HL-60/S4 (cell line): ENCODE measurements at regions not wholly inside any gene's neighbourhood (a gene's known extent, or its start where the extent isn't known, plus 50 kb on each side); places are given as distances from the start of the nearest gene placed in this dataset.

Experiments
- in situ Hi-C: fragments of 300-500 bp; cut with MboI; formaldehyde crosslinking; loops from 2 replicates; pipeline ENCODE4 v1.14.3; 2022; ENCODE audit warnings: low sequenced_read_pairs

DNA sequence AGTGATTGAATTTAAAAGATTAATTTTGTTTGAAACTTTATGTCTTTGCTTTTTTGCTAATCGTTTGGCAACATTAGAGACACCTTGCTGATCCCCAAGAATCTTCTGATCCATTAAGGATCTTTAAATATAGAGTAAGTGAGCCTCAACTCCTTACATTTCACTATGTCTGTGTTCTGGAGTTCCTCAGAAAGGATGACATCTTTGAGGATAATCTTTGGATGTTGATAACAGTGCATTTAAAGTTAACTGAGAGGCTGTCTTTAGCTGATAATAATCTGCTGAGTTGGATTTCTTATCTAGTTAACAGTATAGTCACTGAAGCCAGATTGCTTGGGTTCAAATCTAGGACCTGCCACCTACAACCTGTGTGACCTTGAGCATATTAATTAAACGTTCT lies 221.6 kb upstream of the EMCN start:
- in situ Hi-C loops, result no loop called here

DNA sequence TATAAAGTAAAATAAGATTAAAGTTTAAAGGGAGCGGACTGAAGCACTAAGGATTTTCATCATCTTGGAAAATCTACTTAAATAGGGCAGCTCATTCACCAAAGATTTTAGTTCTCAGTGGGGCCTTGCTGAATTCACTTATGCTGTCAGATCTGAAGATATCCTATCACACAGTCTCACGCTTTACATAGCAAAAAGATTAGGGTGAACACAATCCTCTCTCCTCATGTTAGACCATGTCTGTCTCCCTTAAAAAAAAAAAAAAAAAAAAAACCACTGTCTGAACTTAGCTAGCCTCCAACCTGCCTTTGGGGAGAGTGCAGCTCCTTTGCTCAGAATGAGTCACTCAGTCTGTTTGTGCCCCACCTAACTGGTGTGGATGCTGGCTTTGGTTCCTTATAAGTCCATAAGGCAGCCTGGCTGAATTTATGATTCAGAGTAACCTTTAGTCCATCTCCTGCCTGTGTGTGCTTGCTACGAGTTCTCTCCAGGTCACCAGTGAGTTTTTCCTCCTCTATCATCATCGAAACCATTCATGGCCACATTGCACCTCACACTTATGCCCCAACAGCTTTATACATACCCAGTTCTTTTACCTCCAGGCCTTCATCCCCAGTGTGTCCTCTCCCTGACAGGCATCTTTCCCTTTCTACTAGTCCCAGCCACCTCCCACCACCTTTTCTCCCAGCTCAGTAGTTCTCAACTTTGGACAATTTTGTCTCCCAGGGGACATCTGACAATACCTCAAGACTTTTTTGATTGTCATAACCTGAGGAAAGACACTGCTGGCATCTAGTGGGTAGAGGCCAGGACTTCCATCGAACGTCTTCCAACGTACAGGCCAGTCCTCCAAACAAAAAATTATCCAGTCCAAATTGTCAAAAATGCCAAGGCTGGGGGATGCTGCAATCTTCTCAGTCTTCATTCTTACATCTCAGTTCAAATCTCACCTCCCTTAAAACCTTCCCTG lies 220.7 kb upstream of the EMCN start:
- in situ Hi-C loops, result no loop called here

GRCh38 chr4:100736641-100737451 lies 219.0 kb upstream of the EMCN start:
- in situ Hi-C loops, result no loop called here

- in situ Hi-C loops, result no loop called here
Measured at GRCh38 chr4:100728861-100729260, 211.0 kb upstream of the EMCN start.

- in situ Hi-C loops, result no loop called here
Measured at GRCh38 chr4:100722866-100723459, 205.1 kb upstream of the EMCN start.

GRCh38 chr4:100722133-100722532 lies 204.3 kb upstream of the EMCN start:
- in situ Hi-C loops, result no loop called here

- in situ Hi-C loops, result no loop called here
Measured at GRCh38 chr4:100721490-100721889, 203.7 kb upstream of the EMCN start.

DNA sequence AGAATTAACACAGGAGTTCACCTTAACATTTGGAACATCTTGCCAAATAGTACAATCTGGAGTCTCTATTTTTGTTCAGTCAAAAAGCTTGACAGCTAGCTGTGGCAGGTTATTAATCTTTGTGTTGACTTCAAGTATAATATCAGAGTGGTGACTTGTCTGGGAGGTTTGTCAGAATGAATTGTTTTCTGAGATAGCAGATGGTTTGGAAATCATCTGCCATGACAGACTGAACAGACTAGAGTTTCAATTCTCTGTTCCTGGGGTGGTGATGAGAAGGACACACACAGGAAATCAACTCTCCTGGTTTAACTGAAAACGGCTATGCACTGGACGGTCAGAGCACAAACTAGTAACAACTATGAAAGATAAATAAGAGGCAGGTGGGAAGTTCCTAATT lies 203.3 kb upstream of the EMCN start:
- in situ Hi-C loops, result no loop called here

DNA sequence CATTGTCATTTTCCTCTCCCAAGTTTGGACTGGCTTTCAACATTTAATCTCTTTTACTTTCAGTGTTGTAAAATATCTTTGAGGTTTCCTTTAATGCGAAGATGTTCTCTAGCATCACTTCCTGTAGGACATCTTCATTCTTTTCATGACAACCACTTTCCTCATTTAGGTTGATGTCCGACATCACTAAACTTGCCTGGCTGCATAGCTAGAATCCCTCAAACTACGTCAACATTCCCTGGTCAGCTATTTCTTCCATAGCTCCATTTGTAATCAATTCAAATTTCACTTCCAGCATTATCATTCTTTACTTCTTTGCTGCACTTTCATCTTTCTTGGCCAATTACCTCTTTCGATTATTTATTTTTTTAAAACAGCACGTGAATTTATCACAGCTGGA lies 198.6 kb upstream of the EMCN start:
- in situ Hi-C loops, result no loop called here

DNA sequence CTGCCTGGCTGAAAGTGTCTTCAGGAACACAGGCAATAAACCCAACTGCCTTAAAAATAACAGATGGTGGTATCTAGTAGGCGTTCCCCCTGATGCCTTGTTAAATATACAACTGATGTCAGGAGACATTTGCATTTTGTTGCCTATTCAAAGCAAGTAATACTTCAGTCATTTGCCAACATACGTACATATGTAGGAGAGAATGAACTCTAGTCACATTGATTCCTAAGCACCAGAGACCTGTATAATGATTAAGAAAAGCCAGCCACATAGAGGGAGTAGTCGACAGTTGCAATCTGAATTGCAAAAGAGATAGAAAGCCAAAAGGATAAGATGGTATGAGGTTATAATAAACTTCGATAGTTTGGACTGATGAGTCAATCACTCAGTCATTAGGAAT lies 191.0 kb upstream of the EMCN start:
- in situ Hi-C loops, result no loop called here

GRCh38 chr4:100707786-100708185 lies 190.0 kb upstream of the EMCN start:
- in situ Hi-C loops, result no loop called here

DNA sequence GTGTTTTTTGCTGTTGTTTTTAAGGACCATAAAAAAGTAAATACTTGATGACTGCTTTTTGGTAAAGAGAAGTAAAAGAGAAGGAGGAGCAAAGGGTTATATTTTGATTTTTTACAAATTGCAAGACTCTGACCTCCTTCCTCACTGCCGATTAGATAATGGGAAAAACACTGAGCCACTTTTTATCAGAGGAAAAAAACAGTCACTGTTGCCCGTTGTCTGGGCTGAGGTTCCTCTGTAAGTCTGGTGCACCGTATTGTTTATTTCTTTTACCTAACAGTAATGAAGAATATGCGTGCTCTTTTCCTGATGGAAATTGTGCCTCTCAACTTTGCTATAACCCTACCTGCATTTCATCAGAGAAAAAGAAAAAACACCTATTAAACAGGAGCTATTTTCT lies 178.7 kb upstream of the EMCN start:
- in situ Hi-C loops, result no loop called here

GRCh38 chr4:100695871-100696270 lies 178.0 kb upstream of the EMCN start:
- in situ Hi-C loops, result no loop called here

- in situ Hi-C loops, result no loop called here
Measured at GRCh38 chr4:100695039-100695654, 177.3 kb upstream of the EMCN start.

DNA sequence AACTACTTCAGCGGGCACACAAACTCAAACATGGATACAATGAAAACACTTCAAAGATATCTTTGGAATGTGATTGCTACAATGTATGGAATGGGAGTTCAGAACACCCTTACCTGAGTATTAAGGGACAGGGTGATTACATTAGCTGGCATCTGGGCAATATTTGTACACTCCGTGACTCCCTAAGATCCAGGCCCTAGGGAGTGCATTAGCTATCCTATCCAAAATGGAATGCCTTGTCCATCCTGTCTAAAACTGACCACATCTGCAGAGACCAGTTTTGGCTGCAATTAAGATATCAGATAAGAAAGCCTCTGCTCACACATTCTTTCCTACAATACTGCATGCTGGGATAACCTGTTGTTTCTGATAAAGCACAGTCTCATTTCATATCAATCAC lies 176.6 kb upstream of the EMCN start:
- in situ Hi-C loops, result no loop called here

DNA sequence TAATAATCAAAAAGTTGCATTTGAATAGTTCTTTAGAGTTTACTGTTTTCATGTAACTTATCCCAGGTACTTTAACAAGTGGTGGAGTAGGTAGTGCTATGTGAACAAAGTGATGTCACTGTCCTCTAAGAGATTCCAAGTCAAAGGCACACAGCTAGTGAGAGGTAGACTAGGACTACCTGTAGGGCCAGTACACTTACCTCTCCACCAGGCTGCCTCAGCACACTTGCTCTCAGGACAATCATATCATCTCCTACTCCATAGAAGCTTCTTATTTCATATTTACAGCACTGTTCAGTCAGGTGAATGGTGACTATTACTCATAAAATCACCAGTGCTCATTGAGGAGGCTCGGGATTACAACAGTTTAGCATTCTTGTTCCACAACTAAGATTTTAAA lies 173.0 kb upstream of the EMCN start:
- in situ Hi-C loops, result no loop called here

GRCh38 chr4:100688368-100688767 lies 170.5 kb upstream of the EMCN start:
- in situ Hi-C loops, result no loop called here

- in situ Hi-C loops, result no loop called here
Measured at GRCh38 chr4:100682477-100683218, 164.8 kb upstream of the EMCN start.

- in situ Hi-C loops, result no loop called here
Measured at GRCh38 chr4:100681289-100681688, 163.5 kb upstream of the EMCN start.

DNA sequence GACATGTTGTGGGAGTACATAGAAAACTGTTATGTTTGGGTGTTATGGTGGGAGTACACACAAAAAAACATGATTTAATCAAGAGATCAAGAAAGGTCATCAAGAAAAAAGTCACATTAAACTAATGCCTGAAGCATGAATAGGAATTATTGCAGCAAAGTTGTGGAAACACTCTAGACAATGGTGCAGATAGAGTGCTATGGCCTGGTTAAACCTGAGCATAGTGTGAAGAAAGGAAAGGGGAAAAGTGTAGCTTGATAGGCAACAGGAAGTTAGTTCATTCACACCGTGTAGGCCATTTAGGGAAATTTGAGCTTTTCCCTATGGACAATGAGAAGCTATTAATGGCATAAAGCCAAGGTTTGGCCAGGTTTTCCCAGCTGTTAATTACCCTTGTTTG lies 162.1 kb upstream of the EMCN start:
- in situ Hi-C loops, result no loop called here
